ENCODE measurements at regions not wholly inside any gene's neighbourhood (a gene's known extent, or its start where the extent isn't known, plus 50 kb on each side); places are given as distances from the start of the nearest gene placed in this dataset.

DNA sequence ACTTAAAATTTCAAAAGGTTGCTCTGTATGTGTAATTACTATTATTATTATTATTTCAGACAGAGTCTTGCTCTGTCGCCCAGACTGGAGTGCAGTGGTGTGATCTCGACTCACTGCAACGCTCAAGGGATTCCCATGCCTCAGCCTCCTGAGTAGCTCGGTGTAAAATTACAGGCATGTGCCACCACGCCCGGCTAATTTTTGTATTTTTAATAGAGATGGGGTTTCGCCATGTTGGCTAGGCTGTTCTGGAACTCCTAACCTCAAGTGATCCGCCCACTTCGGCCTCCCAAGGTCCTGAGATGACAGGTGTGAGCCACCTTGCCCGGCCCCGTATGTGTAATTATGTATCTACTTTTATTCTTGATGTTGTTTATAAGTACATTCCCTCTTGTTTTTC, 65.3 kb upstream of the ZNF217 start:
- Histone ChIP-seq H2AK5ac (ENCODE audit: insufficient read length, low read length) (no peak overlapping the region), H3K27me3 (ENCODE audit: insufficient read depth, low read length) (no peaks in the 10 kb centered on the region), H2BK20ac (ENCODE audit: low read depth, low read length, poor library complexity, severe bottlenecking) (no peak overlapping the region), H3K9me3 (ENCODE audit: control insufficient read depth, low read depth, low read length) (no peaks in the 10 kb centered on the region), H3K14ac (ENCODE audit: insufficient read depth, low read length) (no peak overlapping the region), H3K79me1 (ENCODE audit: insufficient read depth, low read depth, low read length, poor library complexity, severe bottlenecking) (no peaks in the 10 kb centered on the region), H3K4me2 (ENCODE audit: insufficient read depth, insufficient read length, low read length) (no peak overlapping the region), H4K5ac (ENCODE audit: insufficient read length, low read depth, low read length) (no peak overlapping the region), H3K56ac (ENCODE audit: insufficient read length, low read depth, low read length) (no peak overlapping the region), H3K9ac (ENCODE audit: extremely low read depth, insufficient read length, low read length) (no peak overlapping the region), H3K4ac (ENCODE audit: low read depth, low read length) (no peak overlapping the region), H3K18ac (ENCODE audit: insufficient read length, low read depth, low read length) (no peak overlapping the region), H3T11ph (ENCODE audit: low read length) (no peak overlapping the region), H2BK120ac (ENCODE audit: low read depth, low read length, poor library complexity, severe bottlenecking) (no peak overlapping the region), H2BK5ac (ENCODE audit: insufficient read length, low read length) (no peak overlapping the region), H4K91ac (ENCODE audit: insufficient read length, low read depth, low read length) (no peak overlapping the region), H2BK15ac (ENCODE audit: low read depth, low read length) (no peak overlapping the region), H3K23me2 (ENCODE audit: insufficient read length, low read depth, low read length, poor library complexity, severe bottlenecking) (peaks cover 2% of the 10 kb centered on the region), H2AFZ (ENCODE audit: low read length) (no peak overlapping the region), H2BK12ac (ENCODE audit: insufficient read length, low read depth, low read length) (no peak overlapping the region), H4K8ac (replicated peaks; ENCODE audit: insufficient read length, low read depth, low read length) (no peak overlapping the region), H3K23ac (ENCODE audit: insufficient read length, low read depth, low read length) (no peak overlapping the region), H3K27ac (ENCODE audit: insufficient read length, low read depth, low read length) (no peak overlapping the region), H3K4me1 (ENCODE audit: insufficient read depth, low read length) (no peaks in the 10 kb centered on the region; the same call in 1 of the 2 replicates), H3K79me2 (ENCODE audit: insufficient read depth, low read length) (no peaks in the 10 kb centered on the region), H4K20me1 (ENCODE audit: control insufficient read depth, insufficient read depth, insufficient read length) (no peaks in the 10 kb centered on the region)
- H3K9me3 Mint-ChIP-seq, result no peaks in the 10 kb centered on the region
- no peak for DNase-seq
- peaks cover 50 to 56% of the 10 kb centered on the region in 2 experiments for H3K4me1 Mint-ChIP-seq
- WGBS (ENCODE audit: extremely low coverage, insufficient read length, low lambda C conversion rate), result no CpG with 5 or more reads among the region's 11 CpGs
- H3K27ac Mint-ChIP-seq, result no peak overlapping the region; a peak in 1 of 7 replicates
- no peaks in the 10 kb centered on the region for H3K36me3 Mint-ChIP-seq (ENCODE audit: insufficient read depth in 1 of 3, low read depth in 3 of 3)
- TF ChIP-seq, protein P1, sequence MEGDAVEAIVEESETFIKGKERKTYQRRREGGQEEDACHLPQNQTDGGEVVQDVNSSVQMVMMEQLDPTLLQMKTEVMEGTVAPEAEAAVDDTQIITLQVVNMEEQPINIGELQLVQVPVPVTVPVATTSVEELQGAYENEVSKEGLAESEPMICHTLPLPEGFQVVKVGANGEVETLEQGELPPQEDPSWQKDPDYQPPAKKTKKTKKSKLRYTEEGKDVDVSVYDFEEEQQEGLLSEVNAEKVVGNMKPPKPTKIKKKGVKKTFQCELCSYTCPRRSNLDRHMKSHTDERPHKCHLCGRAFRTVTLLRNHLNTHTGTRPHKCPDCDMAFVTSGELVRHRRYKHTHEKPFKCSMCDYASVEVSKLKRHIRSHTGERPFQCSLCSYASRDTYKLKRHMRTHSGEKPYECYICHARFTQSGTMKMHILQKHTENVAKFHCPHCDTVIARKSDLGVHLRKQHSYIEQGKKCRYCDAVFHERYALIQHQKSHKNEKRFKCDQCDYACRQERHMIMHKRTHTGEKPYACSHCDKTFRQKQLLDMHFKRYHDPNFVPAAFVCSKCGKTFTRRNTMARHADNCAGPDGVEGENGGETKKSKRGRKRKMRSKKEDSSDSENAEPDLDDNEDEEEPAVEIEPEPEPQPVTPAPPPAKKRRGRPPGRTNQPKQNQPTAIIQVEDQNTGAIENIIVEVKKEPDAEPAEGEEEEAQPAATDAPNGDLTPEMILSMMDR (conservative IDR thresholded peaks at IDR 0.05), result no peak
- no peaks in the 10 kb centered on the region for H3K27me3 Mint-ChIP-seq (ENCODE audit: low read depth)
- H3K4me3 Mint-ChIP-seq, result no peak overlapping the region
